BLaER1 treated with 17β-estradiol and CSF1 and Interleukin-3, amounts not matched to agents 10 nM and 100 nM (cell line): ENCODE measurements at regions not wholly inside any gene's neighbourhood (a gene's known extent, or its start where the extent isn't known, plus 50 kb on each side); places are given as distances from the start of the nearest gene placed in this dataset.

Experiments
- H3K27ac ChIP-seq, 11 experiments: shearing (Covaris generic); formaldehyde crosslinking; 2 replicates each; pipeline ENCODE4 v1.8.1; 2022
- H3K27me3 ChIP-seq, 11 experiments: shearing (Covaris generic); formaldehyde crosslinking; 2 replicates each; pipeline ENCODE4 v1.8.1; 2022
- H3K36me3 ChIP-seq, 11 experiments: shearing (Covaris generic); formaldehyde crosslinking; 2 replicates each; pipeline ENCODE4 v1.8.1; 2022
- H3K4me1 ChIP-seq, 10 experiments: shearing (Covaris generic); formaldehyde crosslinking; 2 replicates each; pipeline ENCODE4 v1.8.1; 2022
- H3K4me2 ChIP-seq, 11 experiments: shearing (Covaris generic); formaldehyde crosslinking; 2 replicates each; pipeline ENCODE4 v1.8.1; 2022
- H3K4me3 ChIP-seq, 10 experiments: shearing (Covaris generic); formaldehyde crosslinking; 2 replicates each; pipeline ENCODE4 v1.8.1; 2022
- H3K9ac ChIP-seq, 11 experiments: shearing (Covaris generic); formaldehyde crosslinking; 2 replicates each; pipeline ENCODE4 v1.8.1; 2022
- H3K9me3 ChIP-seq, 11 experiments: shearing (Covaris generic); formaldehyde crosslinking; replicated peaks in 1 of 11; 2 replicates each; pipeline ENCODE4 v1.8.1; 2022
- H4K20me1 ChIP-seq, 11 experiments: shearing (Covaris generic); formaldehyde crosslinking; 2 replicates each; pipeline ENCODE4 v1.8.1; 2022
- Cebpa-rat ChIP-seq, 11 experiments: shearing (Covaris generic); IDR thresholded peaks; 2 replicates each; pipeline ENCODE4 v1.8.1; 2022

- peak overlapping the region in 2 of 11 experiments; percentile 33 to 35; a peak in 2 of 22 replicates for H3K9ac ChIP-seq
- H3K27me3 ChIP-seq = no peaks in the 10 kb centered on the region
- H3K27ac ChIP-seq = peak overlapping the region in 9 of 11 experiments; percentile 0 to 69 (median 42); a peak in 13 of 22 replicates
- H3K4me2 ChIP-seq = peak overlapping the region; percentile 47 to 87 (median 75)
- peaks cover 15 to 22% (median 18%) of the 10 kb centered on the region in 10 experiments for H3K4me1 ChIP-seq
- H4K20me1 ChIP-seq = no peaks in the 10 kb centered on the region
- H3K4me3 ChIP-seq = no peak overlapping the region
- peaks cover 4 to 12% (median 11%) of the 10 kb centered on the region in 11 experiments; a peak in 16 of 22 replicates for H3K9me3 ChIP-seq
- no peak for TF ChIP-seq Cebpa-rat (IDR thresholded peaks at IDR 0.05)
- no peaks in the 10 kb centered on the region for H3K36me3 ChIP-seq
These were observed 194.1 kb upstream of the KBTBD8 start for GRCh38 chr3:66803721-66804695.

- Histone ChIP-seq H3K27me3 (no peaks in the 10 kb centered on the region), H3K27ac (no peak overlapping the region), H3K9ac (no peak overlapping the region), H3K4me2 (no peak overlapping the region), H3K9me3 (0 out of 22 replicates have a peak, but pooled peaks cover 0 to 4% (median 0%) of the 10 kb centered on the region in 11 experiments), H3K4me3 (no peak overlapping the region), H4K20me1 (no peaks in the 10 kb centered on the region), H3K4me1 (peaks cover 5 to 8% (median 7%) of the 10 kb centered on the region in 10 experiments), H3K36me3 (no peaks in the 10 kb centered on the region)
- TF ChIP-seq Cebpa-rat (IDR thresholded peaks at IDR 0.05) = no peak
These were observed 189.1 kb upstream of the KBTBD8 start for GRCh38 chr3:66808891-66809594.

- no peaks in the 10 kb centered on the region for H3K36me3 ChIP-seq
- H3K4me1 ChIP-seq = peaks cover 0 to 3% (median 2%) of the 10 kb centered on the region in 10 experiments; a peak in 12 of 20 replicates
- H4K20me1 ChIP-seq = no peaks in the 10 kb centered on the region
- no peak overlapping the region for H3K4me3 ChIP-seq
- H3K9me3 ChIP-seq = 0 out of 22 replicates have a peak, but pooled peaks cover 0 to 3% (median 0%) of the 10 kb centered on the region in 11 experiments
- H3K9ac ChIP-seq = no peak overlapping the region
- TF ChIP-seq Cebpa-rat (IDR thresholded peaks at IDR 0.05) = no peak
- H3K27ac ChIP-seq = no peak overlapping the region
- H3K27me3 ChIP-seq = no peaks in the 10 kb centered on the region
- H3K4me2 ChIP-seq = no peak overlapping the region
These were observed 188.5 kb upstream of the KBTBD8 start for GRCh38 chr3:66809595-66809958.

- H3K27ac ChIP-seq = no peak overlapping the region
- no peaks in the 10 kb centered on the region for H3K9me3 ChIP-seq
- H3K4me1 ChIP-seq = no peaks in the 10 kb centered on the region
- H3K27me3 ChIP-seq = no peaks in the 10 kb centered on the region
- no peak overlapping the region for H3K4me3 ChIP-seq
- TF ChIP-seq Cebpa-rat (IDR thresholded peaks at IDR 0.05) = no peak
- H3K4me2 ChIP-seq = no peak overlapping the region
- no peaks in the 10 kb centered on the region for H4K20me1 ChIP-seq
- H3K9ac ChIP-seq = no peak overlapping the region
- H3K36me3 ChIP-seq = no peaks in the 10 kb centered on the region
These were observed 186.0 kb upstream of the KBTBD8 start for GRCh38 chr3:66812136-66812535.

- no peaks in the 10 kb centered on the region for H3K9me3 ChIP-seq
These were observed 185.4 kb upstream of the KBTBD8 start for GRCh38 chr3:66812741-66813140.

GRCh38 chr3:66816090-66816761 is 181.9 kb upstream of the KBTBD8 start:
- H3K9ac ChIP-seq = no peak overlapping the region
- no peak for TF ChIP-seq Cebpa-rat (IDR thresholded peaks at IDR 0.05)
- no peaks in the 10 kb centered on the region for H4K20me1 ChIP-seq

More at GRCh38 chr3:66812741-66813140, 185.4 kb upstream of the KBTBD8 start:
- Histone ChIP-seq H3K27me3 (no peaks in the 10 kb centered on the region), H3K9ac (no peak overlapping the region), H3K4me1 (no peaks in the 10 kb centered on the region), H4K20me1 (no peaks in the 10 kb centered on the region), H3K4me3 (no peak overlapping the region), H3K27ac (no peak overlapping the region), H3K4me2 (no peak overlapping the region), H3K36me3 (no peaks in the 10 kb centered on the region)
- no peak for TF ChIP-seq Cebpa-rat (IDR thresholded peaks at IDR 0.05)

GRCh38 chr3:66817951-66818557 is 180.1 kb upstream of the KBTBD8 start:
- Histone ChIP-seq H3K27ac (no peak overlapping the region), H3K9me3 (no peaks in the 10 kb centered on the region), H3K36me3 (no peaks in the 10 kb centered on the region), H3K4me1 (peaks cover 0 to 6% (median 0%) of the 10 kb centered on the region in 10 experiments; a peak in 1 of 20 replicates), H3K4me2 (no peak overlapping the region), H3K27me3 (no peaks in the 10 kb centered on the region), H3K4me3 (no peak overlapping the region), H3K9ac (no peak overlapping the region), H4K20me1 (no peaks in the 10 kb centered on the region)
- no peak for TF ChIP-seq Cebpa-rat (IDR thresholded peaks at IDR 0.05)

More at GRCh38 chr3:66816090-66816761, 181.9 kb upstream of the KBTBD8 start:
- H3K4me2 ChIP-seq = no peak overlapping the region
- no peaks in the 10 kb centered on the region for H3K36me3 ChIP-seq
- H3K4me3 ChIP-seq = no peak overlapping the region
- no peak overlapping the region for H3K27ac ChIP-seq
- H3K9me3 ChIP-seq = no peaks in the 10 kb centered on the region
- no peaks in the 10 kb centered on the region for H3K4me1 ChIP-seq
- no peaks in the 10 kb centered on the region for H3K27me3 ChIP-seq

- H3K36me3 ChIP-seq = no peaks in the 10 kb centered on the region
- H4K20me1 ChIP-seq = no peaks in the 10 kb centered on the region
- H3K4me1 ChIP-seq = peaks cover 0 to 6% (median 0%) of the 10 kb centered on the region in 10 experiments; a peak in 1 of 20 replicates
- no peak overlapping the region for H3K27ac ChIP-seq
- no peaks in the 10 kb centered on the region for H3K9me3 ChIP-seq
- H3K4me2 ChIP-seq = no peak overlapping the region
- no peak overlapping the region for H3K4me3 ChIP-seq
- H3K9ac ChIP-seq = no peak overlapping the region
- no peak for TF ChIP-seq Cebpa-rat (IDR thresholded peaks at IDR 0.05)
- H3K27me3 ChIP-seq = no peaks in the 10 kb centered on the region
These were observed 178.1 kb upstream of the KBTBD8 start for GRCh38 chr3:66819993-66820501.
